ENCODE measurements at regions not wholly inside any gene's neighbourhood (a gene's known extent, or its start where the extent isn't known, plus 50 kb on each side); places are given as distances from the start of the nearest gene placed in this dataset.
A peak's percentile ranks its signal among the peaks of the same experiment; 100 is the strongest.

DNA sequence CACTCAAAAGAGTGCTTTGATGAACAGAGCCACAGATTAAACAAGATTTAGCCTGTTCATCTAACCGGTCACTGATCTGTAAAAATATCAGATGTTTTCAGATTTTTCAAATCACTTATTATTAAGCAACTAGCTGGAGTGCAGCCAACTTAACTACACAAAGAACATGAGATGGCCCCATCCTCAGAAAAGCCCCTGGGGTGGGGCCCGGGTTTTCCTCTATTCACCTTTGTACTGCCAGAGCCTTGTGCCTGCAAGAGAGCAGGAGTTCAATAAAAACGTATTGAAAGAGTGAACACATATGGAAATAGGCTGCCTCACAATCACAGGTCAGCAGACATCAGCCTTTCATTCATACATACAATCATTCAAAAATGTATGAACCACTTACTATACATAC, 516.1 kb downstream of the OMA1 start:
- Histone ChIP-seq H3K9me3 (ENCODE audit: severe bottlenecking) (no peaks in the 10 kb centered on the region), H3K4me1 (ENCODE audit: insufficient read depth, poor library complexity, severe bottlenecking) (no peaks in the 10 kb centered on the region), H3K4me3 (ENCODE audit: severe bottlenecking) (no peak overlapping the region), H3K36me3 (ENCODE audit: low read depth) (no peaks in the 10 kb centered on the region), H3K27ac (ENCODE audit: poor library complexity, severe bottlenecking) (no peak overlapping the region), H3K27me3 (ENCODE audit: insufficient read depth, poor library complexity, severe bottlenecking) (no peaks in the 10 kb centered on the region)
- TF ChIP-seq, protein P1, sequence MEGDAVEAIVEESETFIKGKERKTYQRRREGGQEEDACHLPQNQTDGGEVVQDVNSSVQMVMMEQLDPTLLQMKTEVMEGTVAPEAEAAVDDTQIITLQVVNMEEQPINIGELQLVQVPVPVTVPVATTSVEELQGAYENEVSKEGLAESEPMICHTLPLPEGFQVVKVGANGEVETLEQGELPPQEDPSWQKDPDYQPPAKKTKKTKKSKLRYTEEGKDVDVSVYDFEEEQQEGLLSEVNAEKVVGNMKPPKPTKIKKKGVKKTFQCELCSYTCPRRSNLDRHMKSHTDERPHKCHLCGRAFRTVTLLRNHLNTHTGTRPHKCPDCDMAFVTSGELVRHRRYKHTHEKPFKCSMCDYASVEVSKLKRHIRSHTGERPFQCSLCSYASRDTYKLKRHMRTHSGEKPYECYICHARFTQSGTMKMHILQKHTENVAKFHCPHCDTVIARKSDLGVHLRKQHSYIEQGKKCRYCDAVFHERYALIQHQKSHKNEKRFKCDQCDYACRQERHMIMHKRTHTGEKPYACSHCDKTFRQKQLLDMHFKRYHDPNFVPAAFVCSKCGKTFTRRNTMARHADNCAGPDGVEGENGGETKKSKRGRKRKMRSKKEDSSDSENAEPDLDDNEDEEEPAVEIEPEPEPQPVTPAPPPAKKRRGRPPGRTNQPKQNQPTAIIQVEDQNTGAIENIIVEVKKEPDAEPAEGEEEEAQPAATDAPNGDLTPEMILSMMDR (IDR thresholded peaks at IDR 0.05; ENCODE audit: poor library complexity, severe bottlenecking), result no peak
- ATAC-seq (ENCODE audit: low read depth) (no peak), DNase-seq (ENCODE audit: low spot score) (no peak)

DNA sequence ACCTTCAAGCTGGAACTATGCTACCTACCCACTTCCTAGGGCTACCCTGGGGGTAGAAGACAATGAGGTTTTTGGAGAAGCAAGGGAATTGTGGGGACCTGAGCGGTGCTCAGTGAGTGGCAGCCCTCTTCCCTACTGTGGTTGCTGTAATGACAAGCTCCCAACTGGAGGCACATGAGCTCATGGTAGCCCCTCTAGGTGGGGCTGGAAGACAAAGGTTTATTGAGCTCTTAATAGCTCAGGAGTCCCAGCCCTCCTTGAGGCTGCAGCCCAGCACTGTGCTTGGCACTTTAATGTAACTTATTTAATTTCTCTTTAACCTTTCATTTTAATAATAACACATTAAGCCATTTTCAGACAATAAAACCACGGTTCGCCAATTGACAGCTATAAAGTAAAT, 528.9 kb downstream of the OMA1 start:
- Histone ChIP-seq H3K4me1 (ENCODE audit: insufficient read depth, poor library complexity, severe bottlenecking) (no peaks in the 10 kb centered on the region), H3K4me3 (ENCODE audit: severe bottlenecking) (no peak overlapping the region), H3K27ac (ENCODE audit: poor library complexity, severe bottlenecking) (no peak overlapping the region), H3K36me3 (ENCODE audit: low read depth) (no peaks in the 10 kb centered on the region), H3K27me3 (ENCODE audit: insufficient read depth, poor library complexity, severe bottlenecking) (no peaks in the 10 kb centered on the region), H3K9me3 (ENCODE audit: severe bottlenecking) (no peaks in the 10 kb centered on the region)
- no peak for DNase-seq (ENCODE audit: low spot score)
- no peak for ATAC-seq (ENCODE audit: low read depth)
- TF ChIP-seq, protein P1 (IDR thresholded peaks at IDR 0.05; ENCODE audit: poor library complexity, severe bottlenecking), result no peak

DNA sequence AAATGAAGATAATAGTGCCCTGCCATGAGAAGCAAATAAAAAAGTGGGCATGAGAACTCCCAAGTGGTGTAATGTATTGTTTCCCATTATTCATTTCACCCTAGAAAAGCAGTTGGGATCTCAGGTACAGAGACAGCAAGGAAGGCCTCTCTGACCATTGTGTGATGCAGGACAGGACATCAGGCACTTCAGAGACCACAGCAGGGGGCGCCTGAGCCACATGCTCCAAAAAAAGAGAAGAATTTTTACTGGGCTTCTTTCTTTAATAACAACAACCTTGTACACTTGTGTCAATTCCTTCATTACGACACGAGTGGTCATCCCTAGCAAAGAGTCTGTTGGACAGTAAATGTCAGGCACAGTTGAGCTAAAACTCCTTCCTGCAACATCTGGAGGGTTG, 533.3 kb downstream of the OMA1 start:
- TF ChIP-seq, protein P1 (IDR thresholded peaks at IDR 0.05; ENCODE audit: poor library complexity, severe bottlenecking), result peak; percentile 17
- no peaks in the 10 kb centered on the region for H3K4me1 ChIP-seq (ENCODE audit: insufficient read depth, poor library complexity, severe bottlenecking)
- H3K4me3 ChIP-seq (ENCODE audit: severe bottlenecking), result no peak overlapping the region
- H3K36me3 ChIP-seq (ENCODE audit: low read depth), result no peaks in the 10 kb centered on the region
- ATAC-seq (ENCODE audit: low read depth) (no peak), DNase-seq (ENCODE audit: low spot score) (no peak)
- no peaks in the 10 kb centered on the region for H3K9me3 ChIP-seq (ENCODE audit: severe bottlenecking)
- H3K27me3 ChIP-seq (ENCODE audit: insufficient read depth, poor library complexity, severe bottlenecking), result no peaks in the 10 kb centered on the region
- H3K27ac ChIP-seq (ENCODE audit: poor library complexity, severe bottlenecking), result no peak overlapping the region

DNA sequence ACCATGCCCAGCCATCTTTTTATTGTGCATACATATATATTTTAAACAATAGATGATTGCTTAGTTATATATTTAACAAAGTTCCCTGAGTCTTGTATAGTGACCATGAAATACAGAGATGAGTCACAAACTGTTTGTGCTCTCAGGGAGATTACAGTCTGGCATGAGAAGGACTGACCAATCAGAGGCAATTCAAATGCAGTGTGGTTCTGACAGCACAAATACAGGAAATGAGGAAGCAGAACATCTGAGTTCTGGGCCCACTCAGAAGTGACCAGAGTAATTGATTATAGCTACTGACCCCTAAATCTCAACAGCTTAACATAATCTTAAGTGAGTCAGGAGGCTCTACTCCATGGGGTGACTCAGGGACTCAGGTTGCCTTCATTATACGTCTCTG, 534.5 kb downstream of the OMA1 start:
- TF ChIP-seq, protein P1 (IDR thresholded peaks at IDR 0.05; ENCODE audit: poor library complexity, severe bottlenecking), result no peak
- Histone ChIP-seq H3K4me3 (ENCODE audit: severe bottlenecking) (no peak overlapping the region), H3K9me3 (ENCODE audit: severe bottlenecking) (no peaks in the 10 kb centered on the region), H3K36me3 (ENCODE audit: low read depth) (no peaks in the 10 kb centered on the region), H3K27me3 (ENCODE audit: insufficient read depth, poor library complexity, severe bottlenecking) (no peaks in the 10 kb centered on the region), H3K27ac (ENCODE audit: poor library complexity, severe bottlenecking) (no peak overlapping the region), H3K4me1 (ENCODE audit: insufficient read depth, poor library complexity, severe bottlenecking) (no peaks in the 10 kb centered on the region)
- DNase-seq (ENCODE audit: low spot score) (no peak), ATAC-seq (ENCODE audit: low read depth) (no peak)

DNA sequence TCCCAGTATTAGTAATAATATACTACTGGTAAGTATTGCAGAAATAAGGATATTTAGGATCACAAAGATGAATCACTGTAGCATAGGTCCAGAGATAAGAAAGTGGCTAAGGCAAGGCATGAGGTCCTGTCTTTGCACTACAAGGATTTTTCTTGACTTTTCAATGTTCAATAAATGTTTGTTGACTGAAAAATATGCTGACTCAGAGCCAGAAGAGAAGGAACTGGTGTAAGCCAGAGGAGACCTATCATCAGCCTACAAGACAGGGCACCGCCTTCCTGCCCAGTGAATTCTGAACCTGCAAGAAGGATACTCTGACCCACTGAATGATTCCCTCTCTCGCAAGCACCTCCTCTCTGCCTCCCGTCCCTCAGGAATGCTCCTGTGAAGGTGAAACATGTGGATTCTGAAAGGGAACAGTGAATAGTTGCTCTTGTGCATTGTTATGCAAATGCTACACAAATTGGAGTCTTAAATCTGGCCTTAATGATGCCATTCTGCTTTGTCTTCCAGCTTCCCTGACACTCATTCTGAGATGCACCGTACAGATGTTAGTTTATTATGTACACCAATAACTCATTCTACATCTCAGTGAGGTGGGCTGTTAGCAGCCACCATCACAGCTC, 540.0 kb downstream of the OMA1 start:
- H3K27ac ChIP-seq (ENCODE audit: poor library complexity, severe bottlenecking), result no peak overlapping the region
- no peaks in the 10 kb centered on the region for H3K9me3 ChIP-seq (ENCODE audit: severe bottlenecking)
- no peaks in the 10 kb centered on the region for H3K36me3 ChIP-seq (ENCODE audit: low read depth)
- no peak for ATAC-seq (ENCODE audit: low read depth)
- DNase-seq (ENCODE audit: low spot score), result no peak
- TF ChIP-seq, protein P1 (IDR thresholded peaks at IDR 0.05; ENCODE audit: poor library complexity, severe bottlenecking), result no peak
- H3K4me3 ChIP-seq (ENCODE audit: severe bottlenecking), result no peak overlapping the region
- no peaks in the 10 kb centered on the region for H3K27me3 ChIP-seq (ENCODE audit: insufficient read depth, poor library complexity, severe bottlenecking)
- no peaks in the 10 kb centered on the region for H3K4me1 ChIP-seq (ENCODE audit: insufficient read depth, poor library complexity, severe bottlenecking)
